Choroid plexus epithelial cell (primary cell): ENCODE measurements at regions not wholly inside any gene's neighbourhood (a gene's known extent, or its start where the extent isn't known, plus 50 kb on each side); places are given as distances from the start of the nearest gene placed in this dataset.

Experiments used
- DNase-seq: peaks from one replicate; pipeline ENCODE4 v3.0.0-alpha.2; 2010; ENCODE audit warnings: low read depth
- H3K4me3 ChIP-seq: 2 replicates; pipeline ENCODE4 v1.5.1; 2011; ENCODE audit warnings: low read depth, mild to moderate bottlenecking, control low read depth, low read length, moderate library complexity
- TF ChIP-seq, protein P1 (sequence below): conservative IDR thresholded peaks from 2 replicates; pipeline ENCODE4 v1.5.1; 2011; ENCODE audit warnings: low read depth, mild to moderate bottlenecking, control low read depth, inconsistent platforms, low read length, moderate library complexity

DNA sequence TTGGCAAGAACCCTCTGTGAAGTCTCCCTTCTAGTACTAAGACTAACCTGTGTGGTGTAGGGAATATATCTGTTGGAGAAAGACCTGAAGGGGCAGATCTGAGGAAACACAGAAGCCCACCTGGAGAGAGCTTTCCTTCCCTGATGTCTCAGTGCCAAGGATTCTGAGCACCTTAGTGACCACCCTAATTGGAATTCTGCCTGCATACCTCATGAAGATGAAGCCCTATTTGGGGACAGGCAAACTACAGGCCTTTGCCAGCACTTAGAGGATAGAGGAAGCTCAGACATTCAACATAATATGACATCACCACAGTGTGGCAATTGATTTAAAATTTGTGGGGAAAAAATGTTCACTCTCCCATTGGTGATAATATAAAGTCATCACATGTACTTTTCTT is 766.2 kb upstream of the KIRREL3 start:
- H3K4me3 ChIP-seq = no peak overlapping the region
- TF ChIP-seq, protein P1, sequence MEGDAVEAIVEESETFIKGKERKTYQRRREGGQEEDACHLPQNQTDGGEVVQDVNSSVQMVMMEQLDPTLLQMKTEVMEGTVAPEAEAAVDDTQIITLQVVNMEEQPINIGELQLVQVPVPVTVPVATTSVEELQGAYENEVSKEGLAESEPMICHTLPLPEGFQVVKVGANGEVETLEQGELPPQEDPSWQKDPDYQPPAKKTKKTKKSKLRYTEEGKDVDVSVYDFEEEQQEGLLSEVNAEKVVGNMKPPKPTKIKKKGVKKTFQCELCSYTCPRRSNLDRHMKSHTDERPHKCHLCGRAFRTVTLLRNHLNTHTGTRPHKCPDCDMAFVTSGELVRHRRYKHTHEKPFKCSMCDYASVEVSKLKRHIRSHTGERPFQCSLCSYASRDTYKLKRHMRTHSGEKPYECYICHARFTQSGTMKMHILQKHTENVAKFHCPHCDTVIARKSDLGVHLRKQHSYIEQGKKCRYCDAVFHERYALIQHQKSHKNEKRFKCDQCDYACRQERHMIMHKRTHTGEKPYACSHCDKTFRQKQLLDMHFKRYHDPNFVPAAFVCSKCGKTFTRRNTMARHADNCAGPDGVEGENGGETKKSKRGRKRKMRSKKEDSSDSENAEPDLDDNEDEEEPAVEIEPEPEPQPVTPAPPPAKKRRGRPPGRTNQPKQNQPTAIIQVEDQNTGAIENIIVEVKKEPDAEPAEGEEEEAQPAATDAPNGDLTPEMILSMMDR = no peak
- DNase-seq = no peak

GRCh38 chr11:127738771-127739286 is 738.3 kb upstream of the KIRREL3 start:
- DNase-seq = no peak
- TF ChIP-seq, protein P1 = no peak
- no peak overlapping the region for H3K4me3 ChIP-seq

GRCh38 chr11:127737499-127737898 is 736.9 kb upstream of the KIRREL3 start:
- TF ChIP-seq, protein P1 = no peak
- H3K4me3 ChIP-seq = no peak overlapping the region
- no peak for DNase-seq

DNA sequence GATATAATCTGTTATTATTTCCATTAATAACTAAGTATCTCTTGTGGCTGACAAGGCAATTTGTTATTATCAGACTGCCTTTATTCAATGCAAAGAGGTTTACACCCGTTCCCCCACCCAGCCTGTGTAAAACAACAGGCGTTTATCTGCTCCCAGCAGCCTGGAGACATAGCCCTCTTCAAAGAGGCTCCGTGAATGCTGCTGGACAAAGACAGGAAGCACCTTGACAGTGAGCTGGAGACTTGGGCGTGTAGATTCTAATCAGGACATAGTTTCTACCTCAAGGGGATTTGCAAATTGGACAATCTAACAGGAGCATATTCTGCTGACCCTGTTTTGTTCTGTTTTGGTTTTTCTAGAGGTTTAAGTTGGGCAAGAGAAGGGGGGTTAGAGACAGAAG is 733.0 kb upstream of the KIRREL3 start:
- TF ChIP-seq, protein P1 = no peak
- DNase-seq = no peak
- no peak overlapping the region for H3K4me3 ChIP-seq

GRCh38 chr11:127726367-127726766 is 725.8 kb upstream of the KIRREL3 start:
- DNase-seq = no peak
- no peak overlapping the region for H3K4me3 ChIP-seq
- TF ChIP-seq, protein P1 = no peak

DNA sequence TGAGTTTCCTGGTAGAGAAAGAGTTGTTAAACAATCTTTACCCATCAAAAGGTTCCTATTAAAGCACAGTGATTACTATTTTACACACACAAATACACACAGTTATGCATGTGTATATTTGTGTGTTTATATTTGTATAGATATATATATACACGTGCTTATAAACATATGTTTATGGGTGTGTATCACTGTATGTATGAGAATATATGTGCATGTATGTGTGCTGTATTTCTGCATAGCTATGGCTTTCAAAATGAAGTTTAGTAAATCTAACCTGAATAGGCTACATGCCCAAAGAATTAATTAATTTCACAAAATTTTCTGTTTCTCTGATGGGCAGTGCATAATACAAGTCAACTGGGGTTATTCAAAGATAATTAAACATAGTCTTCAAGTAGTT is 723.1 kb upstream of the KIRREL3 start:
- no peak overlapping the region for H3K4me3 ChIP-seq
- TF ChIP-seq, protein P1 = no peak
- no peak for DNase-seq

- TF ChIP-seq, protein P1 = no peak
- no peak overlapping the region for H3K4me3 ChIP-seq
- no peak for DNase-seq
Measured at GRCh38 chr11:127713226-127713625, 712.7 kb upstream of the KIRREL3 start.
